ENCODE measurements at regions not wholly inside any gene's neighbourhood (a gene's known extent, or its start where the extent isn't known, plus 50 kb on each side); places are given as distances from the start of the nearest gene placed in this dataset.

DNA sequence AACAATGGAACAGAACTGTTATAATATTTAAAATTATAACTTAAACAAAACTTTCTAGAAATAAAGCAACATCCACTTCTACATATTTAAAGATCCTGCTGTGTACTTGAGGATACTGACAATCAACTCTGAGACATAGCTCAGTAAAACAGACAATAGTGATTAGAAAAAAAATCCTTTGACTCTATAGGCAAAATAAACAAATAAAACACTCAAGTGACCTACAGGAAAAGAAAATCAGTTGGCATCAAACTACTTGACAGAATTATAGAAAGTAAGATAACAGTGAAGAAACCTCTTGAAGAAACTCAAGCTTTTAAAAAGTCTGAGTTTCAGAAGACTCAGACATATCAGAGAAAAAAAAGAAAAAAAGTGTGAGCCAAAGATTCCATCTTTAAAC is 55.9 kb upstream of the THOC2 start:
- TF ChIP-seq, protein P1, sequence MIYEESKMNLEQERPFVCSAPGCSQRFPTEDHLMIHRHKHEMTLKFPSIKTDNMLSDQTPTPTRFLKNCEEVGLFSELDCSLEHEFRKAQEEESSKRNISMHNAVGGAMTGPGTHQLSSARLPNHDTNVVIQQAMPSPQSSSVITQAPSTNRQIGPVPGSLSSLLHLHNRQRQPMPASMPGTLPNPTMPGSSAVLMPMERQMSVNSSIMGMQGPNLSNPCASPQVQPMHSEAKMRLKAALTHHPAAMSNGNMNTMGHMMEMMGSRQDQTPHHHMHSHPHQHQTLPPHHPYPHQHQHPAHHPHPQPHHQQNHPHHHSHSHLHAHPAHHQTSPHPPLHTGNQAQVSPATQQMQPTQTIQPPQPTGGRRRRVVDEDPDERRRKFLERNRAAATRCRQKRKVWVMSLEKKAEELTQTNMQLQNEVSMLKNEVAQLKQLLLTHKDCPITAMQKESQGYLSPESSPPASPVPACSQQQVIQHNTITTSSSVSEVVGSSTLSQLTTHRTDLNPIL (CRISPR knock-in tag; IDR thresholded peaks at IDR 0.05; ENCODE audit: low read depth) = no peak
- TF ChIP-seq RARB (CRISPR knock-in tag; IDR thresholded peaks at IDR 0.05) = no peak
- TF ChIP-seq CSDC2 (CRISPR knock-in tag; IDR thresholded peaks at IDR 0.05) = no peak
- TF ChIP-seq GLIS3 (CRISPR knock-in tag; IDR thresholded peaks at IDR 0.05) = no peak
- TF ChIP-seq ZC3H10 (CRISPR knock-in tag; IDR thresholded peaks at IDR 0.05) = no peak
- TF ChIP-seq ISL1 (CRISPR knock-in tag; IDR thresholded peaks at IDR 0.05) = no peak
- TF ChIP-seq BACH2 (CRISPR knock-in tag; IDR thresholded peaks at IDR 0.05; ENCODE audit: borderline replicate concordance) = no peak
- TF ChIP-seq, protein P2, sequence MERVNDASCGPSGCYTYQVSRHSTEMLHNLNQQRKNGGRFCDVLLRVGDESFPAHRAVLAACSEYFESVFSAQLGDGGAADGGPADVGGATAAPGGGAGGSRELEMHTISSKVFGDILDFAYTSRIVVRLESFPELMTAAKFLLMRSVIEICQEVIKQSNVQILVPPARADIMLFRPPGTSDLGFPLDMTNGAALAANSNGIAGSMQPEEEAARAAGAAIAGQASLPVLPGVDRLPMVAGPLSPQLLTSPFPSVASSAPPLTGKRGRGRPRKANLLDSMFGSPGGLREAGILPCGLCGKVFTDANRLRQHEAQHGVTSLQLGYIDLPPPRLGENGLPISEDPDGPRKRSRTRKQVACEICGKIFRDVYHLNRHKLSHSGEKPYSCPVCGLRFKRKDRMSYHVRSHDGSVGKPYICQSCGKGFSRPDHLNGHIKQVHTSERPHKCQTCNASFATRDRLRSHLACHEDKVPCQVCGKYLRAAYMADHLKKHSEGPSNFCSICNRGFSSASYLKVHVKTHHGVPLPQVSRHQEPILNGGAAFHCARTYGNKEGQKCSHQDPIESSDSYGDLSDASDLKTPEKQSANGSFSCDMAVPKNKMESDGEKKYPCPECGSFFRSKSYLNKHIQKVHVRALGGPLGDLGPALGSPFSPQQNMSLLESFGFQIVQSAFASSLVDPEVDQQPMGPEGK (CRISPR knock-in tag; IDR thresholded peaks at IDR 0.05; ENCODE audit: borderline replicate concordance) = no peak
- TF ChIP-seq ZFP3 (CRISPR knock-in tag; IDR thresholded peaks at IDR 0.05) = no peak
- TF ChIP-seq SNAI2 (CRISPR knock-in tag; IDR thresholded peaks at IDR 0.05) = no peak
- TF ChIP-seq, protein P3, sequence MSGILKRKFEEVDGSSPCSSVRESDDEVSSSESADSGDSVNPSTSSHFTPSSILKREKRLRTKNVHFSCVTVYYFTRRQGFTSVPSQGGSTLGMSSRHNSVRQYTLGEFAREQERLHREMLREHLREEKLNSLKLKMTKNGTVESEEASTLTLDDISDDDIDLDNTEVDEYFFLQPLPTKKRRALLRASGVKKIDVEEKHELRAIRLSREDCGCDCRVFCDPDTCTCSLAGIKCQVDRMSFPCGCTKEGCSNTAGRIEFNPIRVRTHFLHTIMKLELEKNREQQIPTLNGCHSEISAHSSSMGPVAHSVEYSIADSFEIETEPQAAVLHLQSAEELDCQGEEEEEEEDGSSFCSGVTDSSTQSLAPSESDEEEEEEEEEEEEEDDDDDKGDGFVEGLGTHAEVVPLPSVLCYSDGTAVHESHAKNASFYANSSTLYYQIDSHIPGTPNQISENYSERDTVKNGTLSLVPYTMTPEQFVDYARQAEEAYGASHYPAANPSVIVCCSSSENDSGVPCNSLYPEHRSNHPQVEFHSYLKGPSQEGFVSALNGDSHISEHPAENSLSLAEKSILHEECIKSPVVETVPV (CRISPR knock-in tag; IDR thresholded peaks at IDR 0.05) = no peak

Measured in SK-N-SH treated with all-trans-retinoic acid at 6 μM for 48 hours (cell line).